22Rv1 (cell line): ENCODE measurements at regions not wholly inside any gene's neighbourhood (a gene's known extent, or its start where the extent isn't known, plus 50 kb on each side); places are given as distances from the start of the nearest gene placed in this dataset.
"Not testable (repeated sequence)": the region's sequence is repeated elsewhere in the genome, so short reads cannot be mapped to it uniquely, and the experiment has no call there.

Experiments
- H3K27ac ChIP-seq: fragments of 450-650 bp; 2 replicates; pipeline ENCODE4 v1.5.1; 2017
- ZFX ChIP-seq: fragments of 450-650 bp; IDR thresholded peaks from 2 replicates; pipeline ENCODE4 v1.6.1; 2017; ENCODE audit warnings: antibody characterized with exemption, borderline replicate concordance
- TF ChIP-seq, protein P1 (sequence below): fragments of 450-650 bp; IDR thresholded peaks from 2 replicates; pipeline ENCODE4 v1.5.1; 2017; ENCODE audit warnings: mild to moderate bottlenecking

DNA sequence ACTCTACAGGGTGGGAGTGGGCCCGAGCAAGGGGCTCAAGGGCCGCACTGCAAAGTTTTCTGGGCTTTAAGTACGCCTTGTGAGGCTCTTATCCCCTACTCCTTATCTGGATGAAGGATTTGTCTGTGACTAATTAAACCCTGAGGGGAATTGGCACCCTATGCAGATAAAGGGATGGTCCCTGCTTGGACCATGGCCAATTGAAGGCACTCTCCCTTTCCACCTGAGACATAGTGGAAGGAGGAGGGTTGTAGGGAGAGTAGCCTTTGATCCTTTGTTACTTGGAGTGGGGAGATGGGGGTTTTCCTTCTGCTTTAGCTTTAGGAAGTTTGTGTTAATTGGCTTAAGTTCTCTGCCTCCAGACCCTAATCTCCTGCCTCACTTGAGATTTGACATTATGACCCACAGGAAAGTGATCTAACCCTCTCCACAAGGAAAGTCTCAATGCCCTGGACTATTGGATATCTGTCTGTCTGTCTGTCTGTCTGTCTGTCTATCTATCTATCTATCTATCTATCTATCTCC, 1158.8 kb upstream of the SORCS1 start:
- TF ChIP-seq, protein P1, sequence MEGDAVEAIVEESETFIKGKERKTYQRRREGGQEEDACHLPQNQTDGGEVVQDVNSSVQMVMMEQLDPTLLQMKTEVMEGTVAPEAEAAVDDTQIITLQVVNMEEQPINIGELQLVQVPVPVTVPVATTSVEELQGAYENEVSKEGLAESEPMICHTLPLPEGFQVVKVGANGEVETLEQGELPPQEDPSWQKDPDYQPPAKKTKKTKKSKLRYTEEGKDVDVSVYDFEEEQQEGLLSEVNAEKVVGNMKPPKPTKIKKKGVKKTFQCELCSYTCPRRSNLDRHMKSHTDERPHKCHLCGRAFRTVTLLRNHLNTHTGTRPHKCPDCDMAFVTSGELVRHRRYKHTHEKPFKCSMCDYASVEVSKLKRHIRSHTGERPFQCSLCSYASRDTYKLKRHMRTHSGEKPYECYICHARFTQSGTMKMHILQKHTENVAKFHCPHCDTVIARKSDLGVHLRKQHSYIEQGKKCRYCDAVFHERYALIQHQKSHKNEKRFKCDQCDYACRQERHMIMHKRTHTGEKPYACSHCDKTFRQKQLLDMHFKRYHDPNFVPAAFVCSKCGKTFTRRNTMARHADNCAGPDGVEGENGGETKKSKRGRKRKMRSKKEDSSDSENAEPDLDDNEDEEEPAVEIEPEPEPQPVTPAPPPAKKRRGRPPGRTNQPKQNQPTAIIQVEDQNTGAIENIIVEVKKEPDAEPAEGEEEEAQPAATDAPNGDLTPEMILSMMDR, result no peak
- TF ChIP-seq ZFX, result no peak
- H3K27ac ChIP-seq, result no peak overlapping the region

DNA sequence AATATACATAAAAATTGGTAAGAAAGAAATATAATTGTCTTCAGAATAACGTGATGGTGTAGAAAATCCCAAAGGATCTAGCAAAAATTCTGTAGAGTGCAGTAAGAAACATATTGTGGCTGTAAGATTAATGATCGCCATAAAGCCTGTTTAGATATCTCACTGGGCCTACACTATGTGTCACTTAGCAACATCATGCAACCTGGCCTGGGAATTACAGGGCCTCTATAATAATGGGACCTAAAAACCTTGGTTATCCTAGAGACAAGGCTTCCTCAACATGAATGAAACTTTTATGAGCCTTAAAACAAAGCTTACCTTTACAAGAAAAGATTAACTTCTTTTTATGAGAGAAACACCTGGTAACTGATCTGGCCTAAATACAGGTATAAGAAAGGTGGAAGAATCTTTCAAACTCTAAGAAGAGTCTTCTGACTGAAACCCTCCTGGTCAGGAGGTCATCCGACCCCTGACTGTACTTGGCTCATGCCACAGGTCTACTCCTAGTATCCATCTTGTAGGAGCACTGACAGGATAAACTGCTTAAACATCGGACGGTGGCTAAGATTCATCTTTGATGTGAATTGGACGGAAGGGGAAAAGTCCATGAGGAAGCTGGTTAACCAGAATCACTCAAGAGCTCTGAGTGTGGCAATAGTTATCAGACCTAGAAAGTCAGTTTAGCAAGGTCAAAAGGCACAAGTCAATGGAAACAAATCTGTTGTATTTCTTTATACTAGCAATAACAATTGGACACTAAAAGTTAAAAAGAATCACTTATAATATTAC, 1155.1 kb upstream of the SORCS1 start:
- H3K27ac ChIP-seq, result no peak overlapping the region
- TF ChIP-seq, protein P1, result no peak
- TF ChIP-seq ZFX, result no peak

DNA sequence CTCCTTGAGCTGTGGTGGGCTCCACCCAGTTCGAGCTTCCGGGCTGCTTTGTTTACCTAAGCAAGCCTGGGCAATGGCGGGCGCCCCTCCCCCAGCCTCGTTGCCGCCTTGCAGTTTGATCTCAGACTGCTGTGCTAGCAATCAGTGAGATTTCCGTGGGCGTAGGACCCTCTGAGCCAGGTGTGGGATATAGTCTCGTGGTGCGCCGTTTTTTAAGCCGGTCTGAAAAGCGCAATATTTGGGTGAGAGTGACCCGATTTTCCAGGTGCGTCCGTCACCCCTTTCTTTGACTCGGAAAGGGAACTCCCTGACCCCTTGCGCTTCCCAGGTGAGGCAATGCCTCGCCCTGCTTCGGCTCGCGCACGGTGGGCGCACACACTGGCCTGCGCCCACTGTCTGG, 1151.1 kb upstream of the SORCS1 start:
- not testable (repeated sequence) for H3K27ac ChIP-seq

DNA sequence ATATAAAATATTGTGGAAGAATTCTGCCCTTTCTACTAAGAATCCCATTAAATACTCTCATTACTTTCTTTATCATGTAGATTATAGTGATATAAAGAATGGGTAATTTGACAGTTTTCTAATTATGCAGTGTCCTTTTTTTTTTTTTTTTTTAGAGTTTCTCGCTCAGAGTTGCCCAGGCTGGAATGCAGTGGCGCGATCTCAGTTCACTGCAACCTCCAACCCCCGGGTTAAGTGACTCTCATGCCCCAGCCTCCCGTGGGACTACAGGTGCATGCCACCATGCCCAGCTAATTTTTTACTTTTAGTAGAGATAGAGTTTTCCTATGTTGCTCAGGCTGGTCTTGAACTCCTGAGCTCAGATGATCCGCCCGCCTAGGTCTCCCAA, 1143.4 kb upstream of the SORCS1 start:
- no peak overlapping the region for H3K27ac ChIP-seq
- no peak for TF ChIP-seq ZFX
- TF ChIP-seq, protein P1, result no peak

DNA sequence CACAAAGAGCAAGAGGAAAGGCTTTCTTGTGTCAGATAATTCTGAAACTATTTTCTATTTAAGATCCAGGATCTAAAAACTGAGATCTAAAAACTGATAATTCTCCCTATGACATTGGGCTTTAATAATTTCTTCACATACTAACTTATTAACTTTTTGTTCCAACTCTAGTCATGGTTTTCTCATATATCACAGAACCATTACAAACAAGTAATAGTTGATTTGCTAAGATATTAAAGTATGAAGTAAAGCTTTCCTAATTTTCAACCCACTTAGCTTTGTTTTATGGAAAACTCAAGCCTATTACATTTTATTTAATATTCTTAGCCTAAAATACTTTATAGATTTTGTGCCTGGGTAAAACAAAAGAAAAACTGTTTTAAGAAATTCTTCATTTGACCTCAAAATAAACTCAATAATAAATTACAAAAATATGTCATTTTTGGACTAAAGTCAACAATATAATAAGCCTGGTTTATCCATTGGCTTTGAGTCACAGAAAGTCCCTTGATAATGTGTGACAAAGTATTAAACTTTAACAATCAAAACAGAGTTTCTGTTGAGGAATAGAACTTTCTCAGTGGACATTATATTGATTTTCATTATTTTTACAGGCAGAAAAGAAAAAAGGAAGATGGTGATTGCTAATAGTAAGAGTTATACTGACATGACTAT, 1142.9 kb upstream of the SORCS1 start:
- H3K27ac ChIP-seq, result no peak overlapping the region
- TF ChIP-seq, protein P1, result no peak
- TF ChIP-seq ZFX, result no peak

DNA sequence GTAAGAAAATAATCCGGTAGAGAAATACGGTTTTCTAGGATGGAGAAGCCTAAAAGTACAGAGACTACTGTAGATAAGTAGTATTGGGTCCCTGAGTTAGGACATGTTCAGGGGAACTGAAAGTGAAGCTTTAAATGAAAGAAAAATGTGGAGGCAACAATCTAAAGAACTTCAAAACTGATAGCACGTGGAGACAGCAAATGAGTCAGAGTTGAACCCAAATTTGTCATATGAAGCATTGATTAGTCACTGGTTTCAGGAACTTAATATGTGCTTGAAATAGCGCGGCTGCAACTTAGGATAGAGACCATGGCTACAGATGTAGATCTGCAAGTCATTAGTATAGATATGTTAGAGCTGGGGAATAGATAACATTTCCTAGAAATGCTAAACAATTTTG, 1138.6 kb upstream of the SORCS1 start:
- no peak for TF ChIP-seq ZFX
- TF ChIP-seq, protein P1, result no peak
- no peak overlapping the region for H3K27ac ChIP-seq

DNA sequence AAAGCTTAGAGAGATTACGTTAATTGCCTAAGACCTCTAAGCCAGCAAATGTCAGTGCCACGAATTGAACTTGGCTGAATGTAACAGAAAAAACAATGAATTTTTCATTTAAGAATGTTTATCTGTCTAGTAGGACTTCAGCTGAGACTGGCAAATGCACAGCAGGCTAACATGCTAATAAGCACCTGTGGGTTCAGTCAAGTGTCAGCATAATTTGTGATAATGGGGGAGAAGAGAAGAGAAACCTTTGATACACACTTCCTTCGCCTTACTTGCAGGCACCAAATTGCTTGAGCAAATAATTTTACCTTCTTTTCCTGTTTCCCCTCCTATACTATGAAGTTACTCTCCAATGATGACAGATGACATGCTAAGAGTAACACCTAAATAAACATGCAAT, 1136.5 kb upstream of the SORCS1 start:
- TF ChIP-seq ZFX, result no peak
- TF ChIP-seq, protein P1, result no peak
- no peak overlapping the region for H3K27ac ChIP-seq
